ENCODE measurements at regions not wholly inside any gene's neighbourhood (a gene's known extent, or its start where the extent isn't known, plus 50 kb on each side); places are given as distances from the start of the nearest gene placed in this dataset.

- peak; percentile 70 for DNase-seq
These were observed 283.9 kb downstream of the UQCRFS1 start for GRCh38 chr19:28929006-28929405.

DNA sequence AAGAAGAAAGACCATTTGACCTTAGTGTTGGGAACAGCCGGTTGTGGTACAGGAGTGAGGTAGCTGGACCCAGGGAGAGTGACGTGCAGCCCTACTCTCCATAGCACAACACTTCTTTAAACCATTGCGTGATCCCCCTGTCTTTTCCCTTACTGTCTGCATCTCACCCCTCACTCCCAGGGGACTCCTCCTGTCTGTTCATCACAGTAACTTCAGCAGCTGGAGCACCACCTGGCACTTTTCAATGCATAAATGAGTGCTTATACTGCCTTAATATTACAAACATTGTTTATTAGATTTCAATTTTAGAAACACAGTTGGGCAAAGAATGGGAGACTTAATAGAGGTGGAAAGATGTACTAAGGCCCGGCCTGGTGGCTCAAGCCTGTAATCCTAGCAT lies 285.5 kb downstream of the UQCRFS1 start:
- no peak for DNase-seq

DNA sequence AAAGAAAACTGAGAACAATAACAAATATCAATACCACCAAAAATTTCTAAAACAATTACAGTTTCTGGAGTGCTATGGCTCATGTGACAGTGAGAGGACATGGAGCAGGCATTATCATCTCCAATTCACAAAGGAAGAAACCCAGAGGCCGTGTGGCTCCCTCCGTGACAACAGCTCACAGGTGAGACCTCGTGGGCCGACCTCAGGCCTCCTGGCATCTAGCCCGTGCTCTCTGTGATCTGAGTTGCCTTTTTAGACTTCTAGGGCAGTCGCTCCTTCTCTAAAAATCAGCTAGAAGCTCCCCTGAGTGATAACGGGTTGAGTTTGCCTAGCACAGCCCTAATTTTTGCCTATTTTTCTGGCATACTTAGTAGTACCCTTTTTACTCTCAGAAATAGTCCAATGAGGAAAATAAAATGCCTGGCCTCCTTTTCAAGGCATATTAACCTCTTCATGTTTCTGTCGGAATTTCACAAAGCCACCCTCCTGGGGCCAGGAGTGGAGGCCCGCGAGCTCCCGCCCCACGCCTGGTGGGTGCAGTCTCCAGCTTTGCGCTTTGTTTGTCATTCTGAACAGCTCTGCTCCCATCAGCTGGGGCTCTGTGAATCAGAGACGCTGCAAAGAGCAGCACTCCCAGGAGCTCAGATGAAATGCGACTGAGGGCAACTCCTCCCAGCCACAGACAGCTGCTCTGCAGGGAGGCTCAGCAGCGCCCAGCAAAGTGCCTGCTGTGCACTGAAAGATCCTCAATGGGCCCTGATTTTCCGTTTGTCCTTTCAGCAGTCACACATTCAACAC lies 292.5 kb downstream of the UQCRFS1 start:
- peak; percentile 45 for DNase-seq

- no peak for DNase-seq
These were observed 295.3 kb downstream of the UQCRFS1 start for GRCh38 chr19:28917621-28918020.

DNA sequence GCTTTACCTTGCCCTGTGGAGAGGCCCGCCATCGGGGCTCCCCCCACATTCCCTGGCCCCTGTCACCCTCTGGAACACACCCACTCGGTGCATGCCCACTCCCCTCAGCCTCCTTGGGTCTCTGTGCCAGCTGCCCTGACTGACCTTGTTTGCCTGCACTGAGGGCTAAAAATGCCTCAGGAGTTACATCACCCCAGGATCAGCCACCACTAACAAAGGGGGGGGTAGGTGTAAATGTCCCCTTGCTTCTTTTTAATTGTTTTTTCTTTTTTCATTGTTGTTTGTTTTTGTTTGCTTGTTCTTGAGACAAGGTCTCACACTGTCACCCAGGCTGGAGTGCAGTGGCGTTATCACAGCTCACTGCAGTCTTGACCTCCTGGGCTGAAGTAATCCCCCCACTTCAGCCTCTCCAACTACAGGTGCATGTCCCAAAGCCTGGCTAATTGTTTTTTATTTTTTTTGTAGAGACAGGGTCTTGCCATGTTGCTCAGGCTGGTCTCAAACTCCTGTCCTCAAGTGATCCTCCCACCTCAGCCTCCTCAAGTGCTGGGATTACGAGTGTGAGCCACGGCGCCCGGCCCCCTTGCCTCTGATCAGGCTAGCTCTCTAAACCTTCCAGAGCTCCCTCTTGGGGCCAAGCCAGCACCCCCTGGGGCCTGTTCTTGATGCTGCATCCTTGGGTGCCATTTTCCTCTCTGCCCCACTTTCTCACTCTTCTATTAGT lies 297.1 kb downstream of the UQCRFS1 start:
- no peak for DNase-seq

DNA sequence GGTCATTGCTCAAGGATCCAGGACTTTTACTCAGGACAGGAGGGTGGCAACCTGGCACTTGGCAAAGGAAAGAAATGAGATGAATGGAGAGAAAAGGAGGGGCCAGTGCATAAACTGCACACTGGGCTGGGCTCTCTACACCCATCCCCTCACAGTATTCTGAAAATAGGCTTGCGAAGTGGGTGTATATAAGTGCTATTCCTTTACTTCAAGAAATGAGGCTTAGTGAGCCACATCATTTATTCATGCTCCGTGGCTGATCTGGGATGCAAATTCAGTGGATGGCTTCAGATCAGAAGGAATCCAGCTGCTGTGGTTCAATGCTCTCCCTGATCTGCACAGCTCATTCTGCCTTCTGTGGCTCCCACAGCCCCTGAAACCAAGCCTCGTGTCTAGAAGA lies 297.7 kb downstream of the UQCRFS1 start:
- no peak for DNase-seq

GRCh38 chr19:28914173-28914572 lies 298.8 kb downstream of the UQCRFS1 start:
- DNase-seq = no peak

DNA sequence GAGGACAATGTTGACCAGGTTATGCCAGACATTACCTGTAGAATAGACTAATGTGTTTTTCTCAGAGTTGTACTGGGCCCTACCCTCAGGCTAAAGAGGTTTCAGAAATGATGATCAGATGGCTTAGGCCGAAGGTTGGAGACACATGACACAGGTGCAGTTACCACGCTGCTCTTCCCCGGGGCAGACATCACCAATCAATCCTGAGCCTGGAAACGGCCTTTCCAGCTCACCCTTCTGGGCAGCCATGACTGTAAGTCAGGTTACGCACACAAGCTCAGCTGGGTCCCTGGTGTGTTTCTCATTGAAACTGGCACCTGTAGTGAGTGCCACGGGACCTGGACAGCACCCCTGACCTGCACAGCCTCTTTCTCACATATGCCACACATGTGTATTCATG lies 299.3 kb downstream of the UQCRFS1 start:
- DNase-seq = no peak

- DNase-seq = no peak
These were observed 304.0 kb downstream of the UQCRFS1 start for GRCh38 chr19:28908941-28909340.

GRCh38 chr19:28907534-28907933 lies 305.4 kb downstream of the UQCRFS1 start:
- DNase-seq = no peak

DNA sequence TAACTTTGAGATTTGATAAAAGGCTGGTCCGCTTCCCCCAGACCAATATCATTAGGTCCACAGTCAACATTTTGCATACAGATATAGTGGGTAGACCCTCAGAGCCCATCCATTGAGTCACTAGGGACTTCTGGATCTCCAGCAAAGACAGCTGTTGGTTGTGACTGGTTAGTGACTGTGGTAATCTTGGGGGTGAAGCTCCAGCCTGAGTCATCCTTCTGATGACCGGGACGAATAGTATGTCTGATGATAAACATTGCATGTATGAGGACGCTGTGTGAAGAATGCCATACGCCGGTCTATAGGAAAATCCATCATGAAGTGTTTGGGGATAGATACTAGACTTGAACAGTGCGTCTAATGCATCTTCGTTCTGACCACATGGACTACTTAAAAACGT lies 307.0 kb downstream of the UQCRFS1 start:
- DNase-seq = peak; percentile 91

GRCh38 chr19:28899703-28900102 lies 313.2 kb downstream of the UQCRFS1 start:
- DNase-seq = no peak

DNA sequence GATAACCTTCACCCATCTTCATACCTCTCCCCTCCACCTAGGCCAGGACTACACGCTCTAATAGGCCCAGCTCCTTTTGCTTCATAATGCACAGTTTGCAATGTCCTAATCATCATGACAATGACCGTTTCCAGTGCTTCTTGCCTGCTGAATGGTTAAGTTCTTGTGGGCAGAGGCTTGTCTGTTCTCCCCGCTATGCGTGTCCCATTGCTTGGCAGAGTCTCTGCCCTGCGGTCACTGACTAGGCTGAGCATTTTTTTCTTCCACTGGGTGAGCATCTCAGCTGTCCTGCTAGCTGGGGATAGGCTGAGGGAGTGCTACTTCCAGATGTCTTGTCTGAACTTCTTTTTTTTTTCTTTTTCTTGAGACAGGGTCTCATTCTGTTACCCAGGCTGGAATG lies 314.7 kb downstream of the UQCRFS1 start:
- DNase-seq = peak; percentile 55

GRCh38 chr19:28889941-28890670 lies 322.8 kb downstream of the UQCRFS1 start:
- DNase-seq = no peak

DNA sequence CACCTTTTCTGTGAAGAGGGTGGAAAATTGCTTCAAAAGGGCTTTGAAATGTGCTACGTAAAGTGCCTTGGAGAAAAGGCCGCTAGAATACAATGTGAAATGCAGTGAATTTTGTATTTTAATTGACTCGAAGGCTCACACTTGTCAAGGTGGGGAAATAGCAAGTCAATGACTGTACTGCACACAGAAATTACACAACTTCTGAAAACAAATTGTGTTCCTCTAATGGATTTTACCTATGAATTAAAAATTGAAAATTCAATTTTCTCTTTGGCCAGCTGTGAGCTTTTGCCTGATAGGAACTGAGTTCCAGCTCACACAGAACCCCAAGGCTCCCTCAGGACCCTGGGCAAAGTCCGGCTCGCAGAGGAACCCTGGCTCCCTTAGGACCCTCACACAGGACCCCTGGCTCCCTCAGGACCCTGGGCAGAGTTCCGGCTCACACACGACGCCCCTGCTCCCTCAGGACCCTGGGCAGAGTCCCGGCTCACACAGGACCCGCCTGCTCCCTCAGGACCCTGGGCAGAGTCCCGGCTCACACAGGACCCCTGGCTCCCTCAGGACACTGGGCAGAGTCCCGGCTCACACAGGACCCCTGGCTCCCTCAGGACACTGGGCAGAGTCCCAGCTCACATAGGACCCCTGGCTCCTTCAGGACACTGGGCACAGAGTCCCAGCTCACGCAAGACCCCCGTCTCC lies 324.9 kb downstream of the UQCRFS1 start:
- DNase-seq = no peak

GRCh38 chr19:28886708-28887107 lies 326.2 kb downstream of the UQCRFS1 start:
- DNase-seq = no peak

GRCh38 chr19:28885965-28886364 lies 327.0 kb downstream of the UQCRFS1 start:
- DNase-seq = no peak

DNA sequence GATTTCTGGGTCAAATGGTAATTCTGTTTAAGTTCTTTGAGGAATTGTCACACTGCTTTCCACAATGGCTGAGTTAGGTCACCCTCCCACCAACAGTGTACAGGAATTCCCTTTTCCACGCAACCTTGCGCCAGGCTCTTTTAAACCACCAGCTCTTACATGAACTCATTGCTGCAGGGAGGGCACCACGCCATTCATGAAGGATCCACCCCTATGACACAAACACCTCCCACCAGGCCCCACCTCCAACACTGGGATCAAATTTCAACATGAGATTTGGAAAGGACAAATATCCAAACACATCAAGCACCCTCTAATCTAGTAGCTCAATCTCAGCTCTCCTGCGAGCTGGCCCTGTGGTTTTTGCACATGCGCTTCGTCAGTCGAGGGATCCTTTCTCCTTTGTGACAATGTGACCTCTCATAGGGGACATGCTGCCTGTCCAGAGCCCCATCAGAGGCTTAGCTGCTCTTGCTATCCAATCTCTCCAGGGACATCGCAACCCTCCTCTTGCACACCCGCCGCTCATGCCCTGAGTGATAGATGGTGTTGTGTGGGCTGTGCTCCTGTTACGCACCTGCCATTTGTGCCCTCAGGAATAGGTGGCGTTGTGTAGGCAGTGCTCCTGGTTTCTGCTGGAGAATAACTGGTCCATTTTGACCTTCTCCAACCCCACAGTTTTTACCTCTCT lies 328.0 kb downstream of the UQCRFS1 start:
- DNase-seq = no peak

DNA sequence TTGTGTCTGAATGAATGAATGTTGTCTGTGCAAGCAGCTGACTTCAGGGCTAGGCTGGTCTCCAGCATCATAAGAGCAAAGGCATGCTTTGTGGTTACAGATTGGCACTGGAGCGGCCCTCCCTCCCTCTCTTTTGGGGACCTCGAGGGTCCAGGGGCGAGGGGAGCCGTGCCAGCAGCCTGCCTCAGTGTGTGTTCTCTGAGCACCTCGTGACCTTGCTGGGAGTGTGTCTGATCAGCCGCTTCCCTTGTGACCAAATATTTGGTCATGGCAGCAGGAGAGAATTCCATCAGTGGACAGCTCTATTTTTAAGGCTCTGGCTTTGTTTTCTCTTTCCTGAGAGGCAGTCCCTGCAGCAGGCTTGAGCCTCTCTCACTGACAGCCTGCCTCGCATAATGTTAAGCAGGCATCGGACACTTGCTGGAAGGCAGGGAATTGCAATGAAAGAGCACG lies 329.7 kb downstream of the UQCRFS1 start:
- DNase-seq = peak; percentile 61

GRCh38 chr19:28882818-28883217 lies 330.1 kb downstream of the UQCRFS1 start:
- DNase-seq = no peak

- DNase-seq = no peak
These were observed 331.3 kb downstream of the UQCRFS1 start for GRCh38 chr19:28881616-28882015.
